ENCODE measurements at regions not wholly inside any gene's neighbourhood (a gene's known extent, or its start where the extent isn't known, plus 50 kb on each side); places are given as distances from the start of the nearest gene placed in this dataset.

DNA sequence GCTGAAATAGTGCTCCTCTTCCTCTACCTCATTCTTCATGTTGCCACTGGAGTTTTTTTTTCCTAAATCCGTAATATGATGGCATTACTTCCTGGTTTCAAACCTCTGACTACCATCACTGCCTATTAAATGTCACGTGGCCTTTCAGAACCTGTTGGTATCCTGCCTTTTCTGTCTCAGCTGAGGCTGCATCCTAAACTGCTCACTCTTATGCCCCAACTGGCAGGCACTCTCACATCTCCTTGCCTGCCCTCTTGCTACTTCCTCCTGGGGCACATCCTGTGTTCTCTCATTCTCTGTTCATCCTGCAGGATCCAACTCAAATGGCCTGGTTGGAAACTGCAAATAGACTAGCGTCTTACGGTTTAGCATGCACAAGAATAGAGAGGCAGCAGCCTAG, 468.1 kb upstream of the FANCL start:
- TF ChIP-seq ELF4 (IDR thresholded peaks at IDR 0.05), result no peak
- no peak for TF ChIP-seq CTBP1 (IDR thresholded peaks at IDR 0.05; ENCODE audit: borderline replicate concordance)
- no peak for TF ChIP-seq TARDBP (IDR thresholded peaks at IDR 0.05)
- TF ChIP-seq ARNT (IDR thresholded peaks at IDR 0.05), result no peak
- TF ChIP-seq, protein P1, sequence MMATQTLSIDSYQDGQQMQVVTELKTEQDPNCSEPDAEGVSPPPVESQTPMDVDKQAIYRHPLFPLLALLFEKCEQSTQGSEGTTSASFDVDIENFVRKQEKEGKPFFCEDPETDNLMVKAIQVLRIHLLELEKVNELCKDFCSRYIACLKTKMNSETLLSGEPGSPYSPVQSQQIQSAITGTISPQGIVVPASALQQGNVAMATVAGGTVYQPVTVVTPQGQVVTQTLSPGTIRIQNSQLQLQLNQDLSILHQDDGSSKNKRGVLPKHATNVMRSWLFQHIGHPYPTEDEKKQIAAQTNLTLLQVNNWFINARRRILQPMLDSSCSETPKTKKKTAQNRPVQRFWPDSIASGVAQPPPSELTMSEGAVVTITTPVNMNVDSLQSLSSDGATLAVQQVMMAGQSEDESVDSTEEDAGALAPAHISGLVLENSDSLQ (IDR thresholded peaks at IDR 0.05), result no peak
- TF ChIP-seq FOXM1 (IDR thresholded peaks at IDR 0.05; ENCODE audit: borderline replicate concordance), result no peak
- TF ChIP-seq HDGF (IDR thresholded peaks at IDR 0.05; ENCODE audit: borderline replicate concordance), result no peak
- TF ChIP-seq BHLHE40 (IDR thresholded peaks at IDR 0.05; ENCODE audit: borderline replicate concordance), result no peak
- TF ChIP-seq NFRKB (IDR thresholded peaks at IDR 0.05), result no peak

Data from HEK293T (cell line).